GM21447 (cell line): ENCODE measurements at regions not wholly inside any gene's neighbourhood (a gene's known extent, or its start where the extent isn't known, plus 50 kb on each side); places are given as distances from the start of the nearest gene placed in this dataset.
"Not testable (repeated sequence)": the region's sequence is repeated elsewhere in the genome, so short reads cannot be mapped to it uniquely, and the experiment has no call there.

Experiments used
- ATAC-seq: cut with Tn5 transposase; IDR thresholded peaks from one replicate; pipeline ENCODE4 v1.9.1; 2021; ENCODE audit not compliant: unreplicated experiment

DNA sequence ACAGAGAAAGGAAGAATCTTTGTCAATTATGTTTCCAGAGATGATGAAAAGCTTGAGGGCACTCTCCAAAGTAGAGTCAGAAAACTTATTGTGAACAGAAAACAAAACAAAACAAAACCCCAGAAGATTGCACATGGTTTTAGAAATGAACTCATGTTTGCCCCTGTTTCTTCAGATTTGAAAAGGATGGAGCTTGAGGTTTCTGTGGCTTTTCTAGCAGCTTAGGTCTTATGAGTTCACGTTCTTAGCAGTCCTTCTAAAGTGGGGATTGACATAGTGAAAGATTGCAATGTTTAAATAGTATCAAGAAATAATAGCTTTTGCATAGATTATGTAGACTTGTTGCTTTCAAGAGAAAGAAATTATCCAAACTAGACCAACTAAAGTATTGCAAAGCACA, 421.8 kb downstream of the GBA3 start:
- no peak for ATAC-seq

- ATAC-seq = no peak
Measured at GRCh38 chr4:23113104-23113503, 420.4 kb downstream of the GBA3 start.

- ATAC-seq = no peak
Measured at GRCh38 chr4:23106516-23106915, 413.8 kb downstream of the GBA3 start.

DNA sequence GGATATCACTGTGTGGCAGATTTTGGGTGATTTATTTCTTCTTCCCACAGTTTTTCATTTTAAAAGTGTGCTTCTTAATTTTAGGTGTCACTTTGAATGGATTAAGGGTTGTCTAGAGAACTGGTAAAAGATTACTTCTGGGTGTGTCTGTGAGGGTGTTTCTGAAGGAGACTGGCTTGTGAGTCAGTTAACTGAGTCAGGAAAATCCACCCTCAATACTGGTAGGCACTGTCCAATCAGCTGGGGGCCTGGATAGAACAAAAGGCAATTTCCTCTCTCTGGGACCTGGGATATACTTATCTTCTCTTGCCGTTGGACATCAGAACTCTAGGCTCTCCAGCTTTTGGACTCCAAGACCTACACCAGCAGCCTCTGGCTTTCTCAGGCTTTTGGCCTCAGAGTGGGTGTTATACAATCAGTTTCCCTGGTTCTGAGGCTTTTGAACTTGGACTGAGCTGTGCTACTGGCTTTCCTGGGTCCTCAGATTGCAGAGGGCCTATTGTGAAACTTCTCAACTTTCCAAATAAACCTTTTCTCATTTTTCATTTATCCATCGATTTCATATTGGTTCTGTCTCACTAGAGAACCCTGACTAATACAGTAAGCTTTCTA, 413.1 kb downstream of the GBA3 start:
- ATAC-seq = no peak

DNA sequence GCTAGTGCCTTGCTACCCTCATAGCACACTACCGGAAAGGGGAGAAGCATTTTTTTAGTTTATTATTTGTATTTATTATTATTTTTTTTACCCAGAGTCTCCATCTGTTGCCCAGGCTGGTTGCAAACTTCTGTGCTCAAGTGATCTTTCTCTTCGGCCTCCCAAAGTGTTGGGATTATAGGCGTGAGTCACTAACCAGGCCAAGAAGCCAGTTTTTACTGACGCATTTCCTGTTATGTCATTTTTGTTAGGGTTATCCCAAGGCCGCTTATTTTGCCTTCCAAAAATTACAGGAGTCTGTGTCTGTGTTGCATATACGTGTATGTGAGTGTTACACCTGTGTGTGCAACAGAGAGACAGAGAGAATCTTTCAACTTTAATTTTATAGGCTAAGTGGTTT, 404.5 kb downstream of the GBA3 start:
- no peak for ATAC-seq

DNA sequence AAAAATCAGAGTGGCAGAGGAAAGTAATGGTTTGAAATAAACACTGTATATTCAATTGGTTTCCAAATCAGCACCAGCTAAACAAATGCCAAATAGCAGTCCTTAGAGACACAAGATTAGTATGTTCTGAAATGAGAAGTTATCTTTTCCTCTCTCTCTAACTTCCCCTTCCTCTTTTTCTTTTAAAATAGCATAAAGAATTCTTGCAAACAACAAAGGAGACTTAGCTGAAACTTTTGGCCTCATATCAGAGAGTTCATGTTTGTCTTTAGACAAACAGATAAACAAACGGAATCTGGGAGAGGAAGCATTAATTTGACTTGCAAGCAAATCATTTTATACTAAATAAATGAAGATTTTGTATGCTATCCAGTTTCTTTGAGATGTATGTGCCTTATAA, 399.0 kb downstream of the GBA3 start:
- ATAC-seq = no peak

DNA sequence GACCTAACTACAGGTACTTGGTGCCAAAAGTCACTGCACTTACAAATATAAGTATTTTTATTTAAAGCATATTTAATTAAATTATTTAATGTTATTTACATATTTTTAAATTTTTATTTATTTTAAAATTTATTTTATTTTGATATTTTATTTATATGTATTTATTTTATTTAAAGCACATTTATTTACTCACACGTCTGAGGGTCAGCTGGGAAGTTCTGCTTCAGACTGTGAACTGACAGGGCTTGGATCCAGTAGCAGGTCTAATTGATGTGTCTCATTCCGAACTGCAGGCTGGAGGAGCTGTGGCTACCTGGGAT, 392.5 kb downstream of the GBA3 start:
- ATAC-seq = no peak

- ATAC-seq = no peak
Measured at GRCh38 chr4:23084559-23085248, 392.0 kb downstream of the GBA3 start.

- ATAC-seq = no peak
Measured at GRCh38 chr4:23083391-23083790, 390.7 kb downstream of the GBA3 start.

GRCh38 chr4:23080171-23080570, 387.4 kb downstream of the GBA3 start:
- not testable (repeated sequence) for ATAC-seq

DNA sequence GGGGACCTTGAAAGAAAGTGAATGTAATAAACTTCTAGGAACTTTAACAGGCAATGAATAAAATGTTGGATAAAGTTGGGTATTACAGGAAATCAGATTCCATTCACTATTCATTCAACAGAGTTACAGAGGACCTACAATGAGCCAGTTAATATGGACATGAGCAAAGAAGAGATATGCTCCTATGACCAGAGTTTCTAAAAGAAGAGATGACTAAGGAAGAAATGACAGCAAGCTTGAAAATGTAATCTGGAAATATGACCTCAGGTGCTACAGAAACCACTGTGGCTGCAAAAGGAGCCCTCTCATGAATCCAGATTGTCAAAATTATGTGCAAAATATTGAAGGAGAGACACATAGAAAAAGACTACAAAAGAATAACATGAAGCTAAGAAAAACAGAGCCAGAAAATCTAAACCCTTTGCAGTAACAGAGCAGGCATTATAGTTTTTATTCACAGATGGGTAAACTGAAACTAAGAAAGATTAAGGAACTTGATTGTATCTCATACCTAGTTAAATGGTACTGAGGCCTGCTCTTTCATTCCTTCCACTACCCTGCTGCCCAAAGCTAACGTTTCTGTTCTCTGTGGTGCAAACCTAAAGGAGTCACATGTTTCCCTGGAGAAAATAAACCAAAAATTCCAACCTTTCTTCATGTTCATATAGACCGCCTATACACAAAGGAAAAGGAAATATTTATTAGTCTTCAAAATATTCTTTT, 378.3 kb downstream of the GBA3 start:
- ATAC-seq = no peak

GRCh38 chr4:23068756-23069155, 376.0 kb downstream of the GBA3 start:
- no peak for ATAC-seq

- no peak for ATAC-seq
Measured at GRCh38 chr4:23068287-23068686, 375.6 kb downstream of the GBA3 start.

GRCh38 chr4:23062188-23062587, 369.5 kb downstream of the GBA3 start:
- ATAC-seq = no peak

- no peak for ATAC-seq
Measured at GRCh38 chr4:23061431-23061830, 368.7 kb downstream of the GBA3 start.

GRCh38 chr4:23060776-23061175, 368.0 kb downstream of the GBA3 start:
- ATAC-seq = no peak

GRCh38 chr4:23058165-23058776, 365.5 kb downstream of the GBA3 start:
- no peak for ATAC-seq

DNA sequence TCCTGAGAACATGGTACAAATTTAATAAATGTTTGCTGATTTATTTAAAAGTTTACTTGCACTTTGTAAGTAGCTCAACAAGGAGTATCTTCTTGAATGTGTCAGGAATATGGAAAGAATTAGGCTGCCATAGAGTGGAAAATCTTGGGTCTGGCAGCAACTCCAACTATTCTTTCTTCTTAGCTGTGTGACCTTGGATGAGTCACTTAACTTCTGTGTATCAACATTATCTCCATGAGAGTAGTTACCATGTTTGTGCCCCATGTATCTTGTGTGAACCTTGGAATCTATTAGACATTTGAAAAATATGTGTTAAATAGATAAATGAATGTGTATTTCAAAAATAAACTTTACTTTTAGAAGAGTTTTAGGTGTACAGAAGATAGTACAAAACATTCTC, 348.8 kb downstream of the GBA3 start:
- no peak for ATAC-seq

GRCh38 chr4:23040539-23040938, 347.8 kb downstream of the GBA3 start:
- no peak for ATAC-seq

DNA sequence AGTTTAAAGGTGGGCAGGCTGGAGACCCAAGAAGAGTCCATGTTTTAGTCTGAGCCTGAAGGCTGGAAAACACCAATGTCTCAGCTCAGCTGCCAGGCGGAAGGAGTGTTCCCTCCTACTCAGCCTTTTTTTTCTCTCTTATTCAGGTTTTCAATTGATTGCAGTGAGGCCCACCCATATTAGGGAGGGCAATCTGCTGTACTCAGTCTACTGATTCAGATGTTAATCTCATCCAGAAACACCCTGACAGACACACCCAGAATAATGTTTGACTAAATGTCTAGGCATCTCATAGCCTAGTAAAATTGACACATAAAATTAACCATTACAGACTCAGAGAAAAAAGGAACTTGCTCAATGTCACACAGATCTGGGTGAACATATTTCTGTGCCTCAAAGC, 347.1 kb downstream of the GBA3 start:
- ATAC-seq = no peak

DNA sequence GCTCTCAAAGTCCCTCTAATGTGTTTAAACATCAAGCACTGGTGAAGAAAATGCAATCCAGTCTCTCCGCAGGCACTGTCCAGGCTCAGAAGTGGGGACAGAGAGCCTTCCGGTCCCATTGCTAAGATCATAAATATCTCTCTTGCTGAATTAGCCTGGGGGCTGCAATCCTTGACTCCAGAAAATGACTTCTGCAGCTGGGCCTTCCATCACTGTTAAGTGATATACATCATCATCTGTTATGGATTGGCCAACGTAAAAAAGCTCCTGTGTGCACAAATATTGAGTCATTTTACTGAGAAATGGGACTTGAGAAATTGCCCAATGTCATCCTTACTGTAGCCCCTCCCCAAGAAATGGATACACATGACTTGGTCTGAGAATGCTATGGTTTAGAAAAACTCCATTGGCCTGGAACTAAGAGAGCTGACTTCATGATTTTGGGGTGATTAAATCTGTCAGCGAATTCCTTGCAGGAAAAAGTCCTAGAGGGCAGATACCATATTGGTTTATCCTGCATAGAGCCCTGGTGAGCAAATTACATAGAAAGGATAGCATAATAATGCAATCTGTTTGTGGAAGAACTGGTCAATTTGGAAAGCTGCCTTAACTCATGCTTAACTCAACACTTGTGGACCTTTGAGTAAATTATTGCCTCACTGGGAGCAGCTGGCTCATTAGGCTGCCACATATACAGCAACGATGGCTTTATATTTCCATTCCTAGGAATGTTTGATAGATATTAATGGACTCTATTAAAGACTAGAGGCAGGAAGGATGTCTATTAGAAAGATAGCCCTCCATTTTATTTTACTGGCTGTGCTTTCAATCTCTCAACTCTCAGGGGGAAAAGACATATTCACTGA, 346.1 kb downstream of the GBA3 start:
- ATAC-seq = no peak
